Activated CD8-positive, alpha-beta memory T cell treated with anti-CD3 and anti-CD28 coated beads for 24 hours (primary cell): ENCODE measurements at regions not wholly inside any gene's neighbourhood (a gene's known extent, or its start where the extent isn't known, plus 50 kb on each side); places are given as distances from the start of the nearest gene placed in this dataset.
"Not testable (repeated sequence)": the region's sequence is repeated elsewhere in the genome, so short reads cannot be mapped to it uniquely, and the experiment has no call there.

ENCODE experiments used
- DNase-seq: peaks from one replicate; pipeline ENCODE4 v3.0.0-alpha.2; 2020

DNA sequence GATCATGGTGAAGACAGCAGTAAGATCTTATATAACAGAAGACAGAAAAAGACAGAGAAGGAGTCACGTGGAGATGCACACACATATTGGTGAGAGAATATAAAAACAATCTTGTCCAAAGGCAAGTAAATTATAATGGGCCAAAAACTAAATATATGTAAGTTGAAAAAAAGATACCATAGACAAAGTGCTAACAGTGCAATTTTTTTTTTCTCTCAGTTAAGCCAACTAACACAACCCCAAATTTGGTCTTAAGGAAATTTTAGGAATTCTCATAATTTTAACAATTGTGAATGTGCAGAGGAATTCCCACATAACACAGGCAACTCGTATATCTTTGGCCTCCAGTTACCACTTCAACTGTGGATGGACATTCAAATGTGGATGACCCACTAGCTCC, 432.2 kb downstream of the SOX2 start:
- DNase-seq, result no peak

DNA sequence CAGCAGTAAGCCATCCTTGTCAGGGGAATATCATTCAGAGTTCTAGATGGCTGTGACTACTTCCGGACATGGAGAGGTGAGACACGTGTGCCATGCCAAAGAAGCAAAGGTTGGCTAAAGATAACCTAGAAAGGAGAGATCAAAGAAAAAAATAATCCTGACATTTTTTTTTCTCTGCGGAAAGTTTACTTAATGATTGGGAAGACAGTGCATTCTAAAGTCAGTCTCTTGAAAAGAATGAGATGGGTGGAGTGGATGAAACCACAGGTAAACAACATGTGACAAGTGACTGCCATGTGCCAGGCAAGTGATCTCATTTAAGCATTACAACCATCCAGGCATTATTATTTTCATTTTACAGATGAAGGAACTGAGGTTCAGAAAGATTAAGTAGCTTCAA, 436.6 kb downstream of the SOX2 start:
- DNase-seq, result no peak

DNA sequence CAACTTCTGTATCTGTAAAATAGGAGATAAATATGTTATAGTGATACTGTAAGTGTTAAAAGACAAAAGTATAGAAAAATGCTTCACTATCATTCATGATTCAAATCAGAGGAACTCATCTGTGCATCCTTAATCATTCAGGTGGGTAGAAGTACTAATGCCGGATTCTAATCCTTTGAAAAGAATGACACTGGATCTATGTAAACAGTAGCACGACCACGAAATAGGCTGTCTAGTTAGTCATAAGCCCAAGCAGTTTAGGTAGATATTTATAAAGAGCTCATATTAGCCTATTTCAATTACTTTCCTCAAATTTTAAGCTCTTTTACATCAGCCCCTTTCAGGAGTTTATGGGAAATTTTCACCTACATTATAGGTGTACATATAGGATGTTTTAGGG, 437.9 kb downstream of the SOX2 start:
- DNase-seq, result no peak

DNA sequence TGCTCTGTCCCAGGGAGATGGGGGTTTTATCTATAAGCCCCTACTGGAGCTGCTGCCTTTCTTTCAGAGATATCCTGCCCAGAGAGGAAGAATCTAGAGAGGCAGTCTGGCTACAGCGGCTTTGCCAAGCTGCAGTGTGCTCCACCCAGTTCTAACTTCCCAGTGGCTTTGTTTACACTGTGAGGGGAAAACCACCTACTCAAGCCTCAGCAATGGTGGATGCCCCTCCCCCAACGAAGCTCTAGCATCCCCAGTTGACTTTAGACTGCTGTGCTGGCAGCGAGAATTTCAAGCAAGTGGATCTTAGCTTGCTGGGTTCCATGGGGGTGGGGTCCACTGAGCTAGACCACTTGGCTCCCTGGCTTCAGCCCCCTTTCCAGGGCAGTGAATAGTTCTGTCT, 444.6 kb downstream of the SOX2 start:
- DNase-seq, result not testable (repeated sequence)

DNA sequence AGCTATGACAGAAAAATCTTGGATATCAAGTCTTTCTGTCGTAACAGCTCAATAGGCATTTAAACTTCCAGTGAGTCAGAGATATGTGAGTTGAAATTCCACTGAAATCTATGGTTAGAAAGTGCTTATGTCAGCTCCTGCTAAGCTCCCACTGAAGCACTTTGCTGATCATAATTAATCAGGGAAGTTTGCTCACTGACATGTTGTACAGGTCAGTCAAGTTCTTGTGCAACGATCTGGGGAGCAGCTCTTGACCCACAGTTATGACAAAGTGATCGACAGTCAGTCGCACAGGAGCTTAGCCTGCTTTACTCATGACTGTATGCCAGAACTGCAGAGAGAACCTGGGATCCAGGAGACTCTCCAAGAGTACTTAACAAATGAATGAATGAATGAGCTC, 453.5 kb downstream of the SOX2 start:
- DNase-seq, result no peak

DNA sequence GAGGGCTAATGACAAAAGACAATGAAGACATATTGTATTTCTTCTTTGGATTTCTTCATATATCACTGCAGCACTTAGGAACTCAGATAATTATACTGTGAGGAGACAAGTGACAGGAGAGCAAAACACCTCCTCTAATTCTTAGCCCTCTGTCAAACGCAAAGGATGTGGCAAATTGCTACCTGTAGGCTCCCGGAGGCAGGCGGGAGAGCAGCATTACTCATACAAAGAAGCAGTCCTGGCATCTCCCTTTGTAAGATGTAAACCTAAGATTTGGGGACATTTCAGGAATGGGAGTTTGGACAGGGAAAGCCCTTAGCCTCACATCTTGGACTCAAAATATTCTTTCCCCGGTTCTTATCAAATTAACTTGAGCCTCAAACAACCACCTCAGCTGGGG, 460.8 kb downstream of the SOX2 start:
- DNase-seq, result no peak

DNA sequence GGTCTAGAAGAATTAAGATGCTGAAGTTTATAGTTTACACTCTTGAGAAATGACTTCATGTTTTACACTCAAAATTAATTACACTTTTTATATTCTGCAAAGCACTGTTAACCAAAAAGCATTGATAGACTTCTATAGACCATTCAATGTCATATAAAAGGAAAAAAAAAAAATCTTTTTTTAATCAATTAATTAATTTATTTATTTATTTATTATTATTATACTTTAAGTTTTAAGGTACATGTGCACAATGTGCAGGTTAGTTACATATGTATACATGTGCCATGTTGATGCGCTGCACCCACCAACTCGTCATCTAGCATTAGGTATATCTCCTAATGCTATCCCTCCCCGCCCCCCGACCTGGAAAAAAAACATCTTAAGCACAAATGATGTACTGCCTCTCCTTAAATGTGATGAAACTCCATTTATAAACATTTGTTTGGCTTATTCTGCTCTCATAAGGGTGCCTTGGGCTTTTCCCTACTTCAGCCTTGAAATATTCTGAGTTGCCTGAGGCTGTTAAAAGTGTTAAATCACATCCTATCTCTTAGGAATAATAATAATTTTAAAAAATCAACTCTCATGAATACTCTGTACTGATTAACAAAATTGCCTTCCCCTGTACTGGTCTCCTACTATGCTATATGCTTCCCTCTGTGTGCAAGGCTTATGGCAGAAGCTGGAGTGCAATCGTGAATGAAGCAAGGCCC, 466.9 kb downstream of the SOX2 start:
- no peak for DNase-seq

DNA sequence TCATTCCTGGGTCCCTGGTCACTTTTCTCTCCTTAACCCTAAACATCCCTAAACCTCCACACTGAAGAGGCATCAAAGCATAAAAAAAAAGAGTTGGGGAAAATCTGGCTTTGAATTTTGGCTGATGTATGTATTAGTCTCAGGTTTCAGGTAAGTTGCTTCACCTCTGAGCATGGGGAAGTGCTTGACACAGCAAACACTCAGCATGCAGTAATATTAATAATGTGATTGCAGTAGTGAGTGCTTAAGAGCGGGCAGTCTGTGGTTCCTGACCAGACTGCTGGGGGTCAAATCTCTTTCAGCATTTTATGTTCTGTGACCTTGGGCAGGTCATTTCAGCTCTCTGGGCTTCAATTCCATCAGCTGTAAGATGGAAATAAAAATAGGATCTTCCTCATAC, 467.9 kb downstream of the SOX2 start:
- DNase-seq, result no peak

DNA sequence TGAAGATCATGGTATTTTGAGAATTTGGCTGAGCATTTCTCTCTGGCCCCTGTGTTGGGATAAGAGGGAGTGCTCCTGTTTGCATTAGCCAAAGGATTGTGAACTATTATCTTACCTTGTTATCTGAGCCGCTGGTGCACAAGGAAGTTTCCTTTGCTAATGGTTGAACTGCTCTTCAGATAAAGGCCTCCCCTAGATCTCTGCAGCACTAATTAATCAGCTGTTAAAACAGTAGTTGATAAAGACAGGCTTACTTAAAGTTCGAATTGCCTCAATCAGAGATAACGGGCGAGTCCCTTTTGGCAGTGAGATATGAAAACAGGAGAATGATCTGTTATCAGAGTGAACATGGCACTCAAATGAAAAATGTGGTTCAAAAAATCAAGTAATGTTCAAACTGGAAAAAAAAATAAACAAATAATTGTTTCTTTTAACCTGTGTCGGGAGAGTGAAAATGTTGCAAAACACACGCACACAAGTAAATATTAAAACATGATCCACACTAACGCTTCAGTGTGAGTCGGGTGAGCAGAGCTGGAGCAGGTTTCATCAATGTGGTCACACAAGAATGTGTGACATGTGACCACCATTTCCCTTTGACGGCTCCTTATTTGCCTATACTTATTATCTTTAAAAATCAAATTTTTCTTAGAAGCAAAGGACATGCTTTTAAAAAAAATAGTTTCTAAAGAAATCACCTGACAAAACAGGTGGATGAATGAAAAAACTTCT, 469.1 kb downstream of the SOX2 start:
- DNase-seq, result no peak

DNA sequence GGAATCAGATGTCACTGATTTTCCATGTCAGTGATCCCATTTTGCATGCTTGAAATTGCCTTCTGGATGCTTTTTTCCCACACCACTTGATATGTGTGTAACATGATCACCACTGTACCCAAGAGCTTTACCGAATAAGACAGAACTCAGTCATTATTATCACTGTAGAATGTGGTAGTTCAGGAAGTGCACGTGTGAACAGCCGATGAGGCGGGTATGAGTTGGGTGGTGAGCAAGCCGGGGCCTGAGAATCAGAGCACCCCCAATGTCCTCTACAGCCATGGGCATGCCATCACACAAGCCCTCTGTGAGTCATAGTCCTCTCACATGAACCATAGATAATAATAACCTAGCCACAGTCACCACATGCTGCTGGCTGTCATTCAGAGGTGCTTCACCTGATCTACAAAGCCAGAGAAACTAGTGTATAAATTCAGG, 470.8 kb downstream of the SOX2 start:
- no peak for DNase-seq

DNA sequence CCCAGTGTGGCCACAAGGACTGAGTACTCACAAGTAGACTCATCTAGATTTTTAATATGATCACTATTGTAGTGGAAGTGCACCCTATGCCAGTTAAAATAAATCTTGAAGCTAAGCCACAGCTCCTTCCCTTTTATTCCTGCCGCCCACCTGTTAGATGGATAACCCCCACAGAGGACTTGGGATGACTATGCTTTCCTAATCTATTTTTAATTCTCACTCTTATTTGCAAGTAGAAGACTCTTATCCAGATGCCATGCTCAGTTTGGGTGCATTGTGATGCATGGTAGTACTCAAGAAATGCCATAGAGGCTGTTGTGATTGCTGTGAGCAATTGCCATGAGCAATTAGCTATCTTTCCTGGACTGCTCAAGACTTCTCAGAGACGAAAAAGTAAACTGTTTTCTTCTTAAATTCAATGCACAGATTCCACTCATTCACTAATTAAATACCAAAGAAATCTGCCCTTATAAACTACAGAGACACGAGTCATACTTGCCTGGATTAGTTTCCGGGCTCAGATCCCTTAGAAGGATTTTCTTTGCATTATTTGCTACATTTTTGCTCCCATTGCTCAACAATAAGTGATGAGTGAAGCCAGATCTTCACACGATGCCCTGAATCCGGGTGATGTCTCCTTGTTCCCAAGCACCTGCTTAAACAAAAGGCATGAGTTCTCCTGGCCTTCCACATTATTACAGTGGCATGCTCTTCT, 472.1 kb downstream of the SOX2 start:
- DNase-seq, result no peak

DNA sequence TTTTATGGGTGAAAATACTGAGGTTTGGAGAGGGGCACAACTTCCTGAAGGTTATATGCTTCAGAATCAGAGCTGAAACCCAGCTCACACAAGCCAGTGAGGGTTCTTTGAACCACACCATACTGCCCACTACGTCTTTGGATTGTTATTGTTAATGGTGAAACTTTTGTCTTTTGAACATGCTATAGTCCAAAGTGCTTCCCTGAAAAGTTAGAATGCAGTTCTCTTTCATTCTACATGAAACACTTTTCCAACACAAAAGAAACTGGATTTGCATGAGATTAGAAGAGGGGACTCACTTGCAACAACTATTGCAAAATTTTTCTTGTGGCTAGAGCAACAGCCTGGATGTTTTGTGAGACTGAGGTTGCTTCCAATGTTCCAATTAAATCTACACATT, 473.6 kb downstream of the SOX2 start:
- DNase-seq, result no peak

DNA sequence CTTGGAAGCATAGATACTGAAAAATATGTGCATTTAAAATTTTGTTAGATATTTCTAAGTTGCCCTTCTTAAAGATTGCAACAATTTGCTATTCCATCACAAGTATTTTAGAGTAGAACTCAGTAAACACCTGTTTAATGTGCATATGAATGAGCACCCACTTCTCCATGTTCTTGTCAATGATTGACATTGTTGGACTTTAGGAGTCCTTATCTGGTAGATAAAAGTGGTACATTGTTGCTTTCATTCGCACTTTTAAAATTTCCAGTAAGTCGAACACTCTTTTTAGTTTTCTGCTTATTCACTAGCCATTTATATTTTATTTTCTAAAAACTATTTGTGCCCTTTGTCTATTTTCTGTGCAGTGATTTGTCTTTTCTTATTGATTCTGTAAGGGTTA, 478.3 kb downstream of the SOX2 start:
- DNase-seq, result no peak

DNA sequence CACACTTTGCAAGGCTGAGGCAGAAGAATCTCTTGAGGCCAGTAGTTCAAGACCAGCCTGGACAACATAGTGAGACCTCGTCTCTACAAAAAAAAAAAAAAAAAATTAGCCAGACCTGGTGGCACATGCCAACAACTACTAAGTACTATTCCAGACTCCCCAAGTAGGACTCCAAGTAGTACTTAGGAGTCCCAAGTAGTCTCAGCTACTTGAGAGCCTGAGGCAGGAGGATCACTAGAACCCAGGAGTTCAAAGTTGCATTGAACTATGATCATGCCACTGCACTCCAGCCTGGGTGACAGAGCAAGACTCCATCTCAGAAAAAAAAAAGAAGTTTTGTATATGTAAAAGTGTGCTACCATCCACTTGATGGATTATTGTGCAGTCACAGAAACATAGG, 486.6 kb downstream of the SOX2 start:
- DNase-seq, result no peak

DNA sequence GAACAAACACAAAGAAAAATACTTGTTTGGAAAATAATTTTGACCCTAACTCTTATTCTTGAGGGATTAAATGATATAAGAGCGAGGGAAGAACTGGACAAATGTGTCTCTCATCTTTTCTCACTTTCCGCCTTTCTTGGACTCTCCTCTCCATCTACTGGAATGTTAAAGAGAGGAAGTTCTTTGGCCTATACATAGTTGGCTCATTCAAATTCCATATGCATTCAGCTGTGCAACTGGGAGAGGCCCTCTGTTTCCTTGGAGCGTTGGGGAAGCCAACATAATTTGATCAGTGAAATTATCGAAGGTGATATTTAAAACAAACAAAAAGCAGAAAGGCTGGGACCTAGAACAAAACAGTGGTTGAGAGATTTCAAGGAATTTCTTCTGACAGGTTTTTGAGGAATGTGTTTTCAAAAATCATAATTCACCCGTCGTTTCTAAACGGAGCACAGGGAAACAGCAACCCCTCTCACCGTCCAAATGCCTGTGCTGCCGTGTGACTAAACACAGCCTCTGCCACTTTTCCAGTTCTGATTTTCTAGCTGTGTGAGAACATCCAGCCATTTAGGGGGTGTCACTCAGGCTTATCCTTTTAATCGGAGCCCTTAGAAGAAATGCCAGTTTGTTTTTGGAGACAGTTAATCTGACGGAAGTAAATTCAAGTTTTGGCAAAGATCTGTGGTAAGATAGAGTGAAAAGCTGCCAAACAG, 489.9 kb downstream of the SOX2 start:
- DNase-seq, result no peak

DNA sequence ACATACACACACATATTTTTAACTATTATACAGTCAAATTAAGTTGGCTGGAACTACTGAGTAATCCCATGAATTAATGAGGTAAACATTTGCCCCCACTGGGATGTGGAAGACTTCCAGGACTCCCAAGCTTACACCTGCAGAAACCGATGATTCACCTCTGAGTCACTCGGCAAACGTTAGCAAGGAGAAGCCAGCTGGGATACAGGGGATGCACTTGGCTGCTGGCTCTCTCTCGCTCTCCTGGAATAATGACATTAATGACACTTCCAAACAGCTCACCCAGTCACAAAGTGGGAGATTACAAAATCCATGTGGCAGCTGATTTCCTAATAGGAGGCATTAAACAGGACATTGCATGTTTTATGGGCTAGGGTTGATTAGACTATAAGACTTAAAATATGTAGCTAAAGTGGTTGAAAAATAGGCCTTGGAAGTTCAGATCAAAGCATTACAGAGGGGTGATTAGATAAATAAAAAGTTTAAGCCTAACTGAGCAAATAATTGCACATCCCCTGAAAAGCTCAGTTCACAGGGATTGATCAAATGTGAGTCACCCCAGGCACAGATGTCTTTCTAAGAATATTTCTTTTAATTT, 500.9 kb downstream of the SOX2 start:
- DNase-seq, result no peak

DNA sequence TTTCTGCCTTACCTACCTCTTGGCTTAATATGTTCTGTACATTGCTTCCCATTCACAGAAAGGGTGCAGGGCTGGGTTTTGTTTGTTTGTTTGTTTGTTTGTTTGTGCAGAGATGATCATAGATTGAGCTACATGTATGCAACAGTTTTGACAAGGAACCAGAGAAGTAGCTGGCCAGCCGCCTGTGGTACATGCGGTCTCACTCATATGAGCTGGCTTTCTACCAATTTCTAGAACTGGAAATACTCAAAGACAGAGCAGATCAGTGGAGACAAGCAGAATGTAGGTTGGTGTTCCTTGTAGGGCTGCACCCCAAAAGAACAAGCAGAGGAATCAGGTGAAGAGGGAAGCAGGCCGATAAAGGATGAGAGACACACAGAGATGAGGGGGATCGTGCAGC, 502.7 kb downstream of the SOX2 start:
- no peak for DNase-seq

DNA sequence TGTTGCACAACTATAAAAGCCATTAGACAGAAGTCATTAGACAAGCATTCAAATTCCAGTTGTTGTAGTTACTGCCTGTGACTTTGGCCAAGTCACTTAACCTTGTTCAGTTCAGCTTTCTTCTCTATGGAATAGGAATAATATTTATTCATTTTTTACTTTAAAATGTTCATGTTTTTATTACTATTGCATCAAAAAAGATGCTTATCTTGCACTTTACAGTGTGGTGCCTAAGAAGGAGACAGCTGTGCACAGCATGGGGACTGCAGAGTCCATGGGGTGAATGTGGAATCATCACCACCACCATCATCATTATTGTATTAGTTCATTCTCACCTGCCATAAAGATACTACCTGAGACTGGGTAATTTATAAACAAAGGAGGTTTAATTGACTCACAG, 504.2 kb downstream of the SOX2 start:
- no peak for DNase-seq

DNA sequence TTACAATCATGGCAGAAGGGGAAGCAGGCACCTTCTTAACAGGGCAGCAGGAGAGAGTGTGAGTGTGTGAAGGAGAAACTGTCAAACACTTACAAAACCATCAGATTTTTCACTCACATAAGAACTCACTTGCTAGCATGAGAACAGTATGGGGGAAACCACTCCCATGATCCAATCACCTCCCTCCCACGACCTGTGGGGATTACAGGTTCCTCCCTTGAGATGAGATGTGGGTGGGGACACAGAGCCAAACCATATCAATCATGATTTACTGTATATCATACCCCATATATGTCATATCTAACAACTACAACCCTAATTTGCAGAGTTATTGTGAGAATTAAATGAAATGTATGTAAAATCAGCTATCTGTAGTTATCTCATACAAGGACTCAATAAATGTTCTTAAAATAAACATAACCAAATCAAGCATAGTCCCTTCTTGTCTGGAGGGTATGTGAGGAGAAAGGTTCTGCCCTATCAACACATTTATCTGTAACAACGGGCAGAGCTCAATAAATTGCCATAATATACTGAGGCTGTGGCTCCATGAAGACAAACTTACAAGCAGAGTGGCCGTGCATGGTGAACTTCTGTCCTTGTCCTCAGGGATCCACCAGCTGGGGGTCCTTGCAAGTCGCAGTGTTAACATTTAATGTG, 504.7 kb downstream of the SOX2 start:
- no peak for DNase-seq

DNA sequence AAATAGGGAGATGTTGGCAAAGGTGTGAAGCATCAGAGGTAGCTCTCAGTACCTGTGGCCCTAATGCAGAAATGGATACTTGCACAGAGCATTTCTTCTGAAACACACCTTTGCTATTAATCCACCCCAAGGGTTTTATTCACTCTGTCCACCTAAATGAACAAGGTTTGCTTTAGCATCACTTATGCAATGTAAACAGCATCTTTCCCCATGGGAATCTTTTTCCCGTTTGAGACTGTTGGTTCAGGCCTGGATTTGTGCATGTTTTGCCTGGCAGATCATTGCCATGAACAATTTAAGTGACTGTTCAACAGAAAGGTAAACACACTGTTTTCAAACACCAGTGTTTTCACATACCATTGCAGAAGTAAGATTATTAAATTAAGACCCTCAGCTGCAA, 508.3 kb downstream of the SOX2 start:
- no peak for DNase-seq

DNA sequence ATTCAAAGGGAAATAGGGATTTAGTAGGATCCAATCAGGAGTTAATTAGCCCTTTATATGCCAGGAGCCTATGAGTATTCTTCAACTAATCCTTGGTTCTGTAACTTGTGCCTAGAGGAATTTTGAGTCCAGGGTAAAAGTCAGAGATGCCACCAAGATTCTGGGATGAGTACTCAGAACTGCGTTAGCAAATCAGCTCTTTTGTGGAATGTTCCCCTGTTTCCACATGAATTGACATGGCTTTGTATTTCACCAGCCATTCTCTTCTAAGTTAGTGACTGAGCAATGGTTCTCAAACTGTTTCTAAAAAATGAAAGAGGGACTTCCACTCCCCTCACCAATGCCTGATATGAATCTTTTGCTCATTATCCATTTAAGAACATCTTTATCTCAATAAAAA, 508.7 kb downstream of the SOX2 start:
- DNase-seq, result no peak

DNA sequence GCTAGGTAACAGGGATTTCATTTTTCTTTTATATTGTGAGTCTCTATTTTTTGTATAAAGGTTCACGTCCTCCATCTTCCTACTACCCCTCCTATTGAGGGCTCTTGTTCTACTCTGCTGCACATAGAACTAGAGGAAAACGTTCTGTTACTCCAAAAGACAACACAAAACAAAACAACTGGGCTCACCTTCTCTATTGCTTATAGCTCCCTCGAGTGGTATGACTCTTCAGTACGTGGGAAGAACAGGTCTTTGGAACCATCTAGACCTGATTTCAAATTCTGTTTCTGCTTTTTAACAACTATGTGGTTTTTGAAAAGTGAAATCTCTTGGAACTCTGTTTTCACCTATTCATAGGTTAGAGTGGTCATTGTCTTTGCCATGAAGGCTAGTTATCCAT, 515.3 kb downstream of the SOX2 start:
- no peak for DNase-seq

DNA sequence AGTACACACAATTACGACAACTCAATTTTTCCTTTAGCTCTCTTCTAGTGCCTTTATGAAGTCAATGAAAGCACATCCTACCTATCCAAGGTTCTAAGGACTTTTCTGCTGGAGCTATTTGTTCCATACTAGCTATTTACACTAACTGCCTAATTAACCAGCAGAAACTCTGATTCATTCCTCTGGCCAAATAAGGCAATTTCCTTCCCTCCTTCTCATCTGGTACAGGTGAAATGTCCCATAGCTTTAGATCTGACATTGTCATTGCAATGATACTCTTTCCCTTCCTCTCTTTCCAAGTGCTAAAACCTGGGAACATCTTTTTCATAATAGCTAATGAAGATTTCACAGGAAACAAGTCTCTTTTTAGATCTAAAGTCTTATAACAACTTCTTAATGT, 521.7 kb downstream of the SOX2 start:
- DNase-seq, result no peak
